Sigmoid colon (tissue), 4 donors: ENCODE measurements at regions not wholly inside any gene's neighbourhood (a gene's known extent, or its start where the extent isn't known, plus 50 kb on each side); places are given as distances from the start of the nearest gene placed in this dataset.

ENCODE experiments used
- EP300 ChIP-seq, 4 donors: sonication (generic); formaldehyde crosslinking; IDR thresholded peaks; one replicate each; pipeline ENCODE4 v1.6.1; 2017; ENCODE audit warnings: antibody characterized with exemption in 4 of 4
- TF ChIP-seq, protein P1 (sequence below), 4 experiments: fragments of 450-650 bp in 3 of 4; fragments of 200-600 bp in 1 of 4; IDR thresholded peaks; one replicate each; pipeline ENCODE4 v1.5.1; 2016 to 2019; ENCODE audit warnings: antibody characterized with exemption in 4 of 4, mild to moderate bottlenecking in 3 of 4, moderate library complexity in 2 of 4

GRCh38 chr12:25395227-25395626, 144.5 kb upstream of the KRAS start:
- TF ChIP-seq, protein P1, sequence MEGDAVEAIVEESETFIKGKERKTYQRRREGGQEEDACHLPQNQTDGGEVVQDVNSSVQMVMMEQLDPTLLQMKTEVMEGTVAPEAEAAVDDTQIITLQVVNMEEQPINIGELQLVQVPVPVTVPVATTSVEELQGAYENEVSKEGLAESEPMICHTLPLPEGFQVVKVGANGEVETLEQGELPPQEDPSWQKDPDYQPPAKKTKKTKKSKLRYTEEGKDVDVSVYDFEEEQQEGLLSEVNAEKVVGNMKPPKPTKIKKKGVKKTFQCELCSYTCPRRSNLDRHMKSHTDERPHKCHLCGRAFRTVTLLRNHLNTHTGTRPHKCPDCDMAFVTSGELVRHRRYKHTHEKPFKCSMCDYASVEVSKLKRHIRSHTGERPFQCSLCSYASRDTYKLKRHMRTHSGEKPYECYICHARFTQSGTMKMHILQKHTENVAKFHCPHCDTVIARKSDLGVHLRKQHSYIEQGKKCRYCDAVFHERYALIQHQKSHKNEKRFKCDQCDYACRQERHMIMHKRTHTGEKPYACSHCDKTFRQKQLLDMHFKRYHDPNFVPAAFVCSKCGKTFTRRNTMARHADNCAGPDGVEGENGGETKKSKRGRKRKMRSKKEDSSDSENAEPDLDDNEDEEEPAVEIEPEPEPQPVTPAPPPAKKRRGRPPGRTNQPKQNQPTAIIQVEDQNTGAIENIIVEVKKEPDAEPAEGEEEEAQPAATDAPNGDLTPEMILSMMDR (IDR thresholded peaks at IDR 0.05), result no peak
- TF ChIP-seq EP300 (IDR thresholded peaks at IDR 0.05), result no peak
